Femur (tissue), 1 donor: ENCODE measurements at regions not wholly inside any gene's neighbourhood (a gene's known extent, or its start where the extent isn't known, plus 50 kb on each side); places are given as distances from the start of the nearest gene placed in this dataset.
A peak's percentile ranks its signal among the peaks of the same experiment; 100 is the strongest.

Experiments
- DNase-seq: peaks from one replicate; pipeline ENCODE4 v3.0.0-alpha.2; 2017

DNA sequence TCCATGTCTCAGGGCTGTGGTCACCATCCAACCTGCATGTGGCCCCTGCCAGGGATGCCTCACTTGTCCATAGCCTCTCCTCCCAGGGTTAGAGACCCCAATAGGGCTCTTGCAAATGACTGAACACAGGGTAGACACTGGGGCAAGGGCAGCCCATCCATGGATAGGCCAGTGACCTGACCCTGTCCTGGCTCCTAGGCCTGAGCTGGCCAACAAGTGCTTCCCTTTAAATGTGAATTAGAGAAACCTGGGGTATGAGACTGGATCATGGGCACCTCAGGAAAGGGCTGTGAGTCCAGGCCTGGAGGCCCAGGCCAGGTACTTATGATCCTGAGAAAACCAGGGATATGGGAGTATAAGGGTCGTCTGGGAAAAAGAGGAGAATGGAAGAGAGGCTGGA lies 64.5 kb downstream of the COPS8 start:
- DNase-seq = no peak

DNA sequence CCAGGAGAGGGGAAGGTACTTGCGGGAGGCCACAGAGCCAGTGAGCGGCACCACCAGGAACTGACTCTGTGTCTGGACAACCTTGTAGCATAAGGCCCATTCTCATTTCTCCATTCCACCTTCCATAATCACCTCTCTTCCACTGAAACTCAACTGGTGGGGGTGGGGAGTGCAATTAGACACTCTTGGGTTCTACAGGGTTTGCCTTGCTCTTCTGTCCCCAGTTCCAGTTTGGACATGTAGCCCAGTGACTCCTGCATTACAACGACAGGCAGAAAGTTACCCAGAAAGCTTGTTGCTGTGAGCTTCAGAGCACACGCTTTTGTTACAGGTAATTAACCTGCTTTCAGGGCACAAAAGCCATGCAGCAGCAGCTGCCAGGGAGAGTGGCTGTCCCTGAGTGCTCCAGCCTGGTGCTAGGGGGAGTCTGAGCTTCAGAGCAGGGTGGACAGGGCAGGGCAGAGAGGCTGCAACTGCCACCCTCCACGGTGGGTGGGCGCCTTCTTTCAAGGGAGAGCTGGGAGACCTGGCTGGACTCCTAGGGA lies 65.2 kb downstream of the COPS8 start:
- DNase-seq = no peak

DNA sequence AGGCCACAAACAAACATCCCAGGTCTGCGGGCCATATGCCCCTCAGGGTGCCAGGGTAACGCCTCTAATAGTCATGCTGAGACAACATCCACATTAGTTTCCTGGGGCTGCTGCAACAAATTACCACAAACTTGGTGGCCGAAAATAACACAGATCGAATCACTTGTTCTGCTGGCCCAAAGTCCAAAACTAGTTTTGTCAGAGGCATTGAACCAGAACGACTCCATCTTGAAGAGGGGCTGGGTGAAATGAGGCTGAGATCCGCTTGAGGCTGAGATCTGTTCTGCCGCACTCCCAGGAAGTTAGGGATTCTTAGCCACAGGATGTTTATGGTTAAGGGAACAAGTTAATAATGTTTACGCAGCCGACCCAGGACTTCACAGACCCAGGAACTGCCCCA lies 66.7 kb downstream of the COPS8 start:
- DNase-seq = no peak

DNA sequence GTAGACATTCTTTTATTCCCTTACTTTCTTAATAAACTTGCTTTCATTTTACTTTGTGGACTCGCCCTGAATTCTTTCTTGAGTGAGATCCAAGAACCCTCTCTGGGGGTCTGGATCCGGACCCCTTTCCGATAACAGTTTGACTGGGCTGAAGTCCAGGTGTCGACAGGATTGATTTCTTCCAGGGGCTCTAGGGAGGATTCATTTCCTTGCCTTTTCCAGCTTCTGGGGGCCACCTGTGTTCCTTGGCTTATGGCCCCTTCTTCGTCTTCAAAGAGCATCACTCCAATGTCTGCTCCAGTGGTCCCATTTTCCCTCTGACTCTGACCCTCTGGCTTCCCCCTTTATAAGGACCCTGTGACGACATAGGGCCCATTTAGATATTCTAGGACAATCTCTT lies 67.5 kb downstream of the COPS8 start:
- DNase-seq = no peak

DNA sequence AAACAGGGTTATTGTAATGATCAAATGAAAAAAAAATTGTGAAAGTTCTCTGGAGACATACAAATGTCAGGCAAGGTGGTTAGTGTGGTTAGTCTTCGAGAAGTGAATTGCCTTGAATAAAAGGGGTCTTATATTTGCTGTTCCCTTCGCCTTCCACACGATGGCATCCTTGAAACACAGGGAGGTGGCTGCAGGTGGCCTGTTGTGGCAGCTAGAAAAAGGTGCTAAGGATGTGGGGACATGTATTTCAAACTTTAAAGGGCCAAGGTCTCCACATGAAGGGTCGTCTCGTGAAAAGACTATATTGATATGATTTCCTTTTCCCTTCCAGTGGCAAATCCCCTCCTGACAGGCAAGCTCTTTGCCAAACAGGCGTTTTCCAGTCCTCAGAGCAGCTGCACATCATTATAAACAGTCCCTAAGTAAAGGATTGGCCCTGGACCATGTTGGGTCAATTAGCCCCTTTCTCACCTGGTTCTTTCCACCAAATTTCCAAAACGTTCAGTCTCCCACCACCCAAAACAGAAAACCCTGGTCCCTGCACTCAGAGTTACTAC lies 68.5 kb downstream of the COPS8 start:
- DNase-seq = peak; percentile 74

DNA sequence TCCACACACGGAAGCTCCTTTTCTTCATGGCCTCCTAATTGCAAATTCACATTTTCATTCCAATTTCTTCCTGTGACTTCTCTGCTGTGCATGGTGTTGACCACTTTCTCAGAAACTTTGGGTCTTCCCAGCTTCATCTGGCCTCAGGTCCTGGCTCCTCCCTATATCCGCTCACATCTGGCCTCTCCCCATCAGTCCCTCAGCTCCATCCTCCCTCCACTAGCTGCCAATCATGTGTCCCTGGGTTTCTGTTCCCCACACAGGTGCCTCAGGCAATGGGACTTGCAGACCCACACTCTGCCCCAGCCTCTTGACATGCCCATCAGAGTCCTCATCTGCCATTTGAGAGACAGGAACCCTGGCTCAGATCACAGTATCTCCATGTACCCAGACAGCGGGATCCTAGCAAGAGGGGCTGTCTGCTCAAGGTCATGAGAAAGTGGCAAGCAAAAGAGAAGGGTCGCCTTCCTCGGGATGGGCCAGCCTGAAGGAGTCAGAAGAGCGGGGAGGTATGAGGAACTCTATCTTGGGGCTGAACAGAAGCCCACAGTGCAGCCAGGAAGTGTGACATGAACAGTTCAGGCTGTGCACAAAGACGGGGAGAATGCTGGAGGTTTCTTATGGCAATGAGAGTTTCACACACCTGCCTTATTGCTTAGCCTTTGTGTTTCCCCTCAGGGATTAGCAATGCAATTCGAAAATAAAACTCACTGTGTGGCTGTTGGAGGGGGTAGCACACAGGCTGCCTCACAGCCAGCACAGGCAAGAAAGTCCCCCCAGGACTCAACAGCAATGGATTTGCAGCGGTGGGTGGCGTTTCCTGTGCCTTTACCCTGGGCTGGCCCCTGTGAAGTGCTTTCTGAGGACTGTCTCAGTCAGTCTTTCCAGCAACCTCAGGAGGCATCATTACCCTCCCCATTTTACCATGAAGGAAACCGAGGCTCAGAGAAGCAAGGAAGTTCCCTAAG lies 69.5 kb downstream of the COPS8 start:
- peak; percentile 50 for DNase-seq

DNA sequence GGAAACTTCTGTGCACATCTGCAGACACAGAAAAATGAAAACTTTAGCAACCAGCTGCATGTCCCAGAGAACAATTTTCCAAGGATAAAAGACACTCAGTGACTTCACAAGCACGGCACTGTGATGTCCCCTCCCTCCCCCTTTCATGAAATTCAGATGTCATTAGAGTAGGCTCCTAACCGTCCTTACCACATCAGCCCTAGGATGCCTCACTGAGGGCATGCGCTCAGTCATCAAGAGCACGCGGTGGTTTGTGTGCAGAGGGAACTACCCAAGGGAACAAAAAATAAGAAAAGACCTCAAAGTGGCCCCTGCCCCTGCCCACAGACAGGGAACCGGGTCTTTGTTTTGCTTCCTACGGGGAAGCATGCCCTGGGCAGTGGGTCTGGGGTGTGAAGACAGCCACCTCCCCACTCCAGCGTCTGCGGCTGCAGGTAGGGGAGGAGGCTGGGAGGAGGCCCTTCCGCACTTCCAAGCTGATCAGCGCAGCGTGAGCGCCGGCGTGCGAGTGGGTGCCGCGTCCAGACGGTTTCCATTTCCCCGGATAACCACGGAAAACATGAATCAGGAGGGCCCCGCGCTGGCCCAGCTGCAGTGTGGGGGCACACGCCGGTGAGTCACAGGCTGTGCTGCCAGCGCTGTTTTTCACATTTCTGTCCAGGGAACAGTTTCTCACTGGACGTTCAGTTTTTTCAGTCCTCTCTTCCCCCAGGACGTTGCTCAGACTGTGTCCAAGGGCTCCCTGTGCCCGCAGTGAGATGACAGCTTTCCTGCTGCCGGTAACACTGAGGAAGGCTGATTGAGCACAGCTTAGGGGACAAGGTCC lies 70.6 kb downstream of the COPS8 start:
- DNase-seq = peak; percentile 80

DNA sequence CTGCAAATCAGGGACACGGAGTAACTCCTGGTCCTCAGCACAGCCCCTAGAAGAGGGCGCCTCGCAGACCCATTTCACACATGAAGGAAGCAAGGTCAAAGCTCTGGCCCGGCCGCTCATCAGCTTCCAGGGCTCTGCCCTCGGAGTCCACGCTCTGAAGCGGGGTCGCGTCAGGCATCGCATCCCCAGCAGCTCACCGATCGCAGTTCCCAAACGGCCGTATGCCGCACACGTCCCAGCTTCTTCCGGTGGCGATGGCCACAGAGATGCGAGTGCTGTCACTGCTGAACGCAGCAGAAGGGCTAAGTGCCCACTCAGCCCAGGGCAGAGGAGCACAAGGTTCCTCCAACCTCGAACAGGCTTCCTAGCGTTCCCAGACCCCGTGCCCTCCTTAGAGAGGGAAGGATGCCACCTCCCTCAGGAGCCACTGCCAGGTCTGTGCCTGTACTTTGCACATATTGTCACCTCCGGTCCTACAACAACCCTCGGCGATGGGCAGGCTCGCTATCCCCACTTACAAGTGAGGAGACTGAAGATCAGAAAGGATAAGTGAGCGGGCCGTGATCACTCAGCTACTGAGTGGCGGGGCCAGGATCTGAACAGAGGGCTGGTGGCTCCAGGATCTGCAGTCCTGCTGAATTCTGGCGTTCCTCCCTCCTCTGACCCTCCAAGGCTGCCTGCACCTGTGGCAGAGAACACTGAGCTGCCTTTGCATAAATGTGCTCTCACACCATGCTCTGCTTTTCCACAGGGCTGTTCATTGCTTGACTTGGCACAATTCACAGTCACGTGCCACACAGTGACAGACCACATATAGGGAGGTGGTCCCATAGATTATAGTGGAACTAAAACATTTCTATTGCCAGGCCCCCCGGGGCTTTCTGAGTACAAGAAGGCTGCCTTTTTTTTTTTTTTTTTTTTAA lies 71.4 kb downstream of the COPS8 start:
- DNase-seq = no peak

DNA sequence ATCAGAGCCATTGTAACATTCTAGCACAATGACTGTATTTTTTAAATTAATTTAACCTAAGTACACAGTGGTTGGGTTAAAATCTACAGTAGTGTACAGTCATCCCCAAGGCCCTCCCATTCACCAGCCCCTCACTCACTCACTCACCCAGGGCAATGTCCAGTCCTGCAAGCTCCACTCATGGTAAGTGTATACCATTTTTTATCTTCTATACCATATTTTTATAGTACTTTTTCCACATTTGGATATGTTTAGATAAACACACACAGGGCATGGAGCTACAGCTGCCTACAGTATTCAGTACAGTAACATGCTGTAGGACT lies 72.1 kb downstream of the COPS8 start:
- no peak for DNase-seq

DNA sequence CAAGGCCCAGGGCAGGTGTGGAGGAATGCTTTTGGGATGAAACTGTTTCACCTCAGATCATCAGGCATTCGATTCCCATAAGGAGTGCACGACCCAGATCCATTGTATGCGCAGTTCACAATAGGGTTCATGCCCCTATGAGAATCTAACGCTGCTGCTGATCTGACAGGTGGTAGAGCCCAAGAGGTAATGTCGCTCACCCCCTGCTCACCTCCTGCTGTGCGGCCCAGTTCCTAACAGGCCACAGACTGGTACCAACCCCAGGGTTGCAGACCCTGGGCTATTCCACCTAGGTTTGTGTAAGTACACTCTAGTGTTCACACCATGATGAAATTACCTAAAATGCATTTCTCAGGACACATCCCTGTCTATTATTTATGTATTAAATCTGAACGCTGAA lies 72.5 kb downstream of the COPS8 start:
- no peak for DNase-seq

DNA sequence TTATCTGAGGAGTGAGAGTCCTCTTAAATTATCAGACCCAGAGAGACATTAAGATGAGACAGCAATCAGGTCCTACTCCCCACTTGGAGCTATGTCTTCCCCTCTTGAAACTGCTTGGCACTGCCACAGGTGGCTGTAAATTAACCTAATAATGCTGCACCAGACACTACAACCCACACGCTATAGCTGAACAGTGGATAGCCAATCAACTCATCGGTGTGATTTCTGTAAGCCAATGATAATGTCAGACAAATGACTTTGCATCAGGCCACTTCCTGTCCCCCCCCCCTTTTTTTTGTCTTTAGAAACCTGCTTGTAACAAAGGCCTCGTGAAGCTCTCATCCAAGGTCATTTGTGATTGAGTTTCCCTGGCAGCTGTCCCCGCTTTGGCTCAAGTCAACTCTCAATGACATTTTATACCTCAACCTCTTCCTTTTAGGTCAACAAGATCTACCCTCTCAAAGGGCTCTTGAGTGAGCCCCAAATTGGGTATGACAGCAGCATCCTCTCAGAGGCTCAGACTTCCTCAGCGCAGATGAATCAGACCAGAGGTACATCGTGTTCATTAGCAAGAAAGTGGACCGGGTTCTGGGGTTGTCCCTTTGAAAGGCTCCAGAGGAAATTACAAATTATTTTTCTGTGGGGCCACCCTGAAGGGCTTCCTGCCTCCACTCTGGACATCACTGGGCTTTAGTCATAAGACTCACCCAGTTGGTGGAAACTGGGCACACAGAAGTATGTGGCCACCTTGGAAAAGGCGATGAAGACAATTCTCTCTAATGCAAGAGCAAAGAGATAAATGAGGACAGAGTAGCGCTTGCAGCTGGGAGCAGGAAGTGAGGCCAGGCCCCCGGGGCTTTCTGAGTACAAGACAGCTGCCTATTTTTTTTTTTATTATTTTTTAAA lies 73.6 kb downstream of the COPS8 start:
- no peak for DNase-seq

DNA sequence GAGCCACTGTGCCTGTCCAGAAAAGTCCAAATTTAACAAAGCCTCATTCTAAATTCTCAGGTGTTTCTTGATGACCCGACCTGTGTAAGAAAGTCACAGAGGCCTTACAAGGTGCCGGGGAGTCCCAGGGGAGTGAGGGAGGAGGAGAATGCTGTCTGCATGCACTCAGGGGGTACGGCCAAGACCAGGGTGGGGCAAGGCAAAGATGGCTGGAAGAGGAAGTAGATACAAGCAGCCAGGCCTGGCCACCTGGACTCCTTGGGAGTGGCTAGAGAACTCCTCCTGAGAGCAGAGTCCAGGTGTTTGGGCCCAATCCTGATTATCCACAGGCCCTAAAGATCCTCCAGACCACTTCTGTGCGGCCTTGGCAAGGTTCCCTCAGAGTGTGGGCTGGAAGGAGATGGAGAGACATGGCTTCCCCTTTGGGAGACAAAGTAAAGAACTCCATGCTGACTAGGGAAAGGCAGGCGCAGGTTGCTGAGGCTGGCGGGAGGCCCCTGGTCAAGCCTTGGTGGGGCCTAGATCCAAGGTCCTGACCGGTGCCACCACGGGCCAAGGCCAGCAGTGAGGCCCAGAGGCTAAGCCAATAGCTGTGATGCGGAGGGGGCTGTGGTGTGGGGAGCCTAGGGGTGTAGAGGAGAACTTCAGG lies 74.7 kb downstream of the COPS8 start:
- peak; percentile 74 for DNase-seq

DNA sequence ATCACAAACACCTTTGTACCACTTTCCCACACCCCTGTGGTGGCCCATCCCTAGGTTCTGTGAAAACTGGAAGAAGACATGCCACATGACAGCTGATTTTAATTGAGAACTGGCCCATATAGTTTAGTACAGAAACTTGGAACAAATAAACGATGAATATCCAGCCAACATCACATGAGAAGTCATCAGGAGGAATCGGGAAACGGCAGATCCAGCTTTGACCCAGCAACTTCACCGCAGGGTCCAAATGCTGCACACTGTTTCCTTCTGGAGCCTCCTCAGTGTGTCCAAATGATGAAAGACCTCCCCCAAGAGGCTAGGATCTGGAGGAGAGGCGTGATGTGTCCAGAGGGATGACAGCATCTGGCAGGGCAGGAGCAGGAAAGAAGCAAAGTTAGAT lies 75.5 kb downstream of the COPS8 start:
- DNase-seq = no peak

DNA sequence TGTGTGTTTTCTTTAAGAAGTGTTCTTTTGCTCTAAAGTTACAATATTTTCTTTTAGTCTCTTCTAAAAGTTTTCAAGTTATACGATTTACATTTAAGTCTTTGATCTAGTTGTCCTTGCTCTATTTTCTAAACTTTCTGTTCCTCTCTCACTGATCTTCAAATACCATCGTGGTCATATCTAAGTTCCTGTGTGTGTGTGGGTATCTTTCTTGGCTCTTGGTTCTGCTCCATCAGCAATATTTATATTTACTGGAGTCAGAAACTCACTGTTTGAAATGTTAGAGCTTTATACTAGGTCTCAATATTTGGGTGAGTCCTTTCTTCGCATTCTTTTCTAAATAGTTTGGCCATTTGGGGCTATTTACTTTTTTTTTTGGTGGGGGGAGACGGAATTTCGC lies 77.3 kb downstream of the COPS8 start:
- no peak for DNase-seq

DNA sequence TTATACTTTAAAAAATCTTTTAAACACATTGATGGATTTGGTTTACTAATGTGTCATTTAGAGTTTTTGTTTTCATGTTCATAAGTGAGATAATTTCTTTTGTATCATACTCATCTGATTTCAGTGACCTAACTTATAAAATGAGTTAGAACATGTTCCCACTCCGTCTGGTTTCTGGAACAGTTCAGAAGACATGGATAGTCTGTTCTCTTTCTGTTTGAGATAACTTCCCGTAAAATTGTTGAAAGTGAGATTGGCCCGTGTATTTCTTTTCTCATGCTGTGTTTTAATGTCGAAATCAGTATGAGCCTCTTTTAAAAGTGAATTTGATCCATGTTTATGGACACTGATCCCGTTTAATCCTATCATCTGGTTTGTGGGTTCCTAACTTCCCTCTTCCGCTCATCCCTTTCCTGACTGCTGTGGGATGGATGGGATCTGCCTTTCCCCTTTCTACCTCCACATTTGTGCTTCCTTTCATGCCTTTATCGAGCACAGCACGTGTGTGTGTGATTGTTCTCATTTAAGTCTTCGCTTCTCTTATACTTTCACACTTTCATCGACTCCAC lies 78.9 kb downstream of the COPS8 start:
- DNase-seq = no peak

DNA sequence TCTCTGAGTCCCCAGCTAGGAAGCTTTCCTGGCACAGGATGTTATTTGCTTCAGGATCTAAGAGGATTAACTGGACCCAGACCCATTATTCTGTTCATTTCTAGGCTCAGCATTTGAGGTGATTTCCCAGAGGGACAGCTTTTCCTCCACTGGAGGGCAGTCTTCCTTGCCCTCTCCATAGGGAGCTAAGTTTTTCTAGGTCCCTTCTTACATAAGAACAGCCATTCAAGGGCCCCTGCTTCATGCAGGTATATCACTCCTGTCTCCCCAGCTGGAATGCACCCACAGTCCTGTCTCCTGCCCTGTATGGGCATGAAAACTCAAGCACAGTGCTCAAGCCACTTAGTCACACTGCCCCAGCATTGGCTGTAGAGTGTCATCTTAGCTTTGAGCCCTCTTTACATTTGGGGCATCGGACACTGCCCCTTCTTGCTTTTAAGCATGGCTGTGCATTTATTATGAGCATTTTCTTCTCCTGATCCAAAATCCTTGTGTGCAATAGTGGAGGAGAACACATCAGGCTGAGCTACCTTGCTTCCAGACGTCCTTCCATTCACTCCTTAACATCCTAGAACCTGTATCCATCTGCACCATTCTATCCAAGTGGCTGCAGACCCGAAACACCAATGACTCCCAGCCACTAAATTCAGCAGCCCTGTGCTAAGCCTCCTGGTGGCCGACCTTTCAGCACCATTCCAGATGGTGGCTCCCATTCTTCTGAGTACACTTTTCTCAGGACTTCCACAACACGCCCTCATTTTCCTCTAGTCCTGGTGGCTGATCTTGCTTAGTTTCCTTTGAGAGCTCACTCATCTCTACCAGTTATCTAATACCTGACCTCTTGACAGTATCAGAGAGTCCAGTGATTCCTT lies 80.0 kb downstream of the COPS8 start:
- DNase-seq = no peak

DNA sequence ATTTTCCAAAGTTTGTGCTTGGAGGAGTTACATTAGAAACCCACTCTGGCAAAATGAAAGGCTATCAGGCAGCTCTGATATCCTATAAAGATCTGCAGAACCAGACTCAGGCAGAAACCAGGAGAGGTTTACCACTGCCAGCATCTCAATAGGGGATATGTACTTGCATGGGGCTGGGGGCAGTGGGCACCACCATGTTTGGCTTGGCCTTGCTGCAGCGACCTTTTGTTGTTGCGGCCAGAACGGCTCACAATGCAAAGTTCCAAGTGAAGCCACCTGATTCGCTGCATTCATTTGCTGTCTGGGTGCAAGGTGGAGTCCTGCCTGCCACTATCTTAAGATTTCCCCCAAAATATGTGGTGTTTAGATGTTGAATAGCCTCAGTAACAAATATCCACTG lies 81.3 kb downstream of the COPS8 start:
- DNase-seq = no peak

DNA sequence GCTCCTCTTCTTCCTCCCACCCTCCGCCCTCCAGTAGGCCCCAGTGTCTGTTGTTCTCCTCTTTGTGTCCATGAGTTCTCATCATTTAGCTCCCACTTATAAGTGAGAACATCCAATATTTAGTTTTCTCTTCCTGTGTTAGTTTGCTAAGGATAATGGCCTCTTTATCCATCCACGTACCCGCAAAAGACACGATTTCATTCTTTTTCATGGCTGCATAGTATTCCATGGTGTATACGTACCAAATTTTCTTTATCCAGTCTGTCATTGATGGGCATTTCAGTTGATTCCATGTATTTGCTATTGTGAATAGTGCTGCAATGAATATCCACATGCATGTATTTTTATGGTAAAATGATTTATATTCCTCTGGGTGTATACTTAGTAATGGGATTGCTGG lies 82.2 kb downstream of the COPS8 start:
- DNase-seq = no peak

DNA sequence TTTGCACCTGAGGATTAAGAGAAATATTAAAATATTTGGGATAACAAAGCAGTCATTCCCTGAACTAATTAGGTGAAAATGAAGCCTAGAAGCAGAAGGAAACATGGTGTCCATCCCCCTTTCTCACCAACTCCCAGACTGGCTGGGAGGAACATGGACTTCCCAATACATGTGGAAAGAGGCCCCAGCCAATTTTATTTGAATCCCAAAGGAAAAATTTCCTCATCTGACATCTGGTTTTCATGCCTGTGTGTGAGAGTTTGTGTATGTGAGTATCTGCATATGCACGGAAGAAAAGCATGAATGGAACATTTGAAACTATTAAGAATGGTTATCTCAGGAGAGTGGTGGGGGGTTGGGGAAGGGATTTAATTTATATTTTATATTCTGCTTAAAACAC lies 84.3 kb downstream of the COPS8 start:
- DNase-seq = no peak
